ENCODE measurements at regions not wholly inside any gene's neighbourhood (a gene's known extent, or its start where the extent isn't known, plus 50 kb on each side); places are given as distances from the start of the nearest gene placed in this dataset.

DNA sequence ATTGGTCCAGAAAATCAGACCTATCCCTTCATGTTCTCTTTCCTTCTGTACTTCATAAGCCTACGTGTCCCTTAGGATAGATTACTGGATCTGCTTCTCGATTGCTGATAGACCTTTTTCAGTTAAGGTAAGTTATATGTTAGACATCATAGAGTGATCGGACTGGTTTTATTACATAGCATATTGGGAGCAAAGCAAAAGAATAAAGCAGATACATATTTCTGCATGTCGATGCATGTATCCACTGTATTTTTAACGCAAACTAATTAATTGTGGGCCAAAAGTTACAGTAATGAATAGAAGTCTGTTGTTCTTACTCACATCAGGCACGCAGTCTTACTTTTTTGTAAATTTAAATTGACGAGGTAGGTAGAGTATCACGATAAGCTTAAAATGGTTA, 106.4 kb downstream of the SLIT2 start:
- no peaks in the 10 kb centered on the region for H3K9me2 ChIP-seq (replicated peaks; ENCODE audit: insufficient read depth, low read length)
- no peak overlapping the region for H3K27ac ChIP-seq (ENCODE audit: low read depth, low read length)
- no peaks in the 10 kb centered on the region for H3K9me3 ChIP-seq (ENCODE audit: insufficient read depth, low read length)
- H2AFZ ChIP-seq (ENCODE audit: low read depth, low read length, severe bottlenecking) = no peak overlapping the region
- no peaks in the 10 kb centered on the region for H3K79me2 ChIP-seq (ENCODE audit: insufficient read depth, low read length)
- no peaks in the 10 kb centered on the region for H4K20me1 ChIP-seq (ENCODE audit: low read depth, low read length)
- no peaks in the 10 kb centered on the region for H3K36me3 ChIP-seq (ENCODE audit: low read length)
- TF ChIP-seq, protein P1, sequence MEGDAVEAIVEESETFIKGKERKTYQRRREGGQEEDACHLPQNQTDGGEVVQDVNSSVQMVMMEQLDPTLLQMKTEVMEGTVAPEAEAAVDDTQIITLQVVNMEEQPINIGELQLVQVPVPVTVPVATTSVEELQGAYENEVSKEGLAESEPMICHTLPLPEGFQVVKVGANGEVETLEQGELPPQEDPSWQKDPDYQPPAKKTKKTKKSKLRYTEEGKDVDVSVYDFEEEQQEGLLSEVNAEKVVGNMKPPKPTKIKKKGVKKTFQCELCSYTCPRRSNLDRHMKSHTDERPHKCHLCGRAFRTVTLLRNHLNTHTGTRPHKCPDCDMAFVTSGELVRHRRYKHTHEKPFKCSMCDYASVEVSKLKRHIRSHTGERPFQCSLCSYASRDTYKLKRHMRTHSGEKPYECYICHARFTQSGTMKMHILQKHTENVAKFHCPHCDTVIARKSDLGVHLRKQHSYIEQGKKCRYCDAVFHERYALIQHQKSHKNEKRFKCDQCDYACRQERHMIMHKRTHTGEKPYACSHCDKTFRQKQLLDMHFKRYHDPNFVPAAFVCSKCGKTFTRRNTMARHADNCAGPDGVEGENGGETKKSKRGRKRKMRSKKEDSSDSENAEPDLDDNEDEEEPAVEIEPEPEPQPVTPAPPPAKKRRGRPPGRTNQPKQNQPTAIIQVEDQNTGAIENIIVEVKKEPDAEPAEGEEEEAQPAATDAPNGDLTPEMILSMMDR (IDR thresholded peaks at IDR 0.05; ENCODE audit: insufficient read depth, low read length, poor library complexity, severe bottlenecking) = no peak
- no peak for TF ChIP-seq EZH2phosphoT487 (conservative IDR thresholded peaks at IDR 0.05; ENCODE audit: low read length)
- H3K4me3 ChIP-seq (ENCODE audit: insufficient read depth, low read length, poor library complexity, severe bottlenecking) = no peak overlapping the region
- no peaks in the 10 kb centered on the region; the same call in 1 of the 2 replicates for H3K27me3 ChIP-seq (ENCODE audit: low read length)
- H3K9ac ChIP-seq (ENCODE audit: low read length) = no peak overlapping the region
- H3F3A ChIP-seq (ENCODE audit: insufficient read depth) = no peaks in the 10 kb centered on the region
- no peak overlapping the region for H3K4me2 ChIP-seq (ENCODE audit: low read depth, low read length, poor library complexity, severe bottlenecking)

DNA sequence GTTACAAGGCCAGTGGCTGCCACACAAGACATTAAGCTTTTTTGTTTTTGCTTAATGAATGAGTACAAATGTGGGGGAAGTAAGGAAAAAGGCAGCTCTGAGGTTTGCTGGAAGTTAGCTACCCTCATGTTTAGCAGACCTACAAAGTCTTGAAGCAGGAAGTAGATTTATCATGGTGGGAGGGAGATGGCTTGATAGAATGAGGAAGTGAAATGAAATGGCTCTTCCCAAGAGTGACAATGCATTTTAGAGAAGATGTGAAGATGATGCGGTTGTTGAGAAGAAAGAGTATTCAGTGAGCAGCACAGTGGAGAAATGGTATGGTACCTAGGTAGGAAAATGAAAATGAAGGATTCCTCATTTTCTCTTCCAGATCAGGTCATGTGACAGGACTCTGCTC, 108.0 kb downstream of the SLIT2 start:
- Histone ChIP-seq H3K4me2 (ENCODE audit: low read depth, low read length, poor library complexity, severe bottlenecking) (no peak overlapping the region), H3K9ac (ENCODE audit: low read length) (no peak overlapping the region), H2AFZ (ENCODE audit: low read depth, low read length, severe bottlenecking) (peak overlapping the region; percentile 71), H3K4me3 (ENCODE audit: insufficient read depth, low read length, poor library complexity, severe bottlenecking) (no peak overlapping the region), H4K20me1 (ENCODE audit: low read depth, low read length) (no peaks in the 10 kb centered on the region), H3F3A (ENCODE audit: insufficient read depth) (no peaks in the 10 kb centered on the region), H3K9me2 (replicated peaks; ENCODE audit: insufficient read depth, low read length) (no peaks in the 10 kb centered on the region), H3K27me3 (ENCODE audit: low read length) (no peaks in the 10 kb centered on the region; the same call in 1 of the 2 replicates), H3K36me3 (ENCODE audit: low read length) (no peaks in the 10 kb centered on the region), H3K27ac (ENCODE audit: low read depth, low read length) (no peak overlapping the region), H3K79me2 (ENCODE audit: insufficient read depth, low read length) (no peaks in the 10 kb centered on the region), H3K9me3 (ENCODE audit: insufficient read depth, low read length) (no peaks in the 10 kb centered on the region)
- TF ChIP-seq, protein P1 (IDR thresholded peaks at IDR 0.05; ENCODE audit: insufficient read depth, low read length, poor library complexity, severe bottlenecking) = no peak
- no peak for TF ChIP-seq EZH2phosphoT487 (conservative IDR thresholded peaks at IDR 0.05; ENCODE audit: low read length)

DNA sequence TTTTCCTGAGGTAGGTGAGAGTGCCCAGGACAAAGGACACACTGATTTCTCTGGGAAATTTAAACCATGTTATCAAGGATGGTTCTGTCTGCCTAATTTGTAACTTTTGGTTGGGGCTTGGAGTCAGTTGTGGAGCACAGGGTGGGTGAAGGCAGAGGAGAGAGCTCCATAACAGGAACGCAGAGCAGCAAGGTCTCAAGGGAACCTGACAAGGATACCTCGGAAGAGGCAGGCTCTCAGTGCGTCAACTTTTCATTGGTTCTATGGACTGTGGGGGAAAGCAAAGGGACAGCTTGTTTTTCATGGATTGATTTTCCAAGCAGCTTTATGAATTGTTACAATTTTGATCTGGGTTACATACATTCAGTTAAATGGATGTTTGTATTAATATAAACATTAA, 110.4 kb downstream of the SLIT2 start:
- Histone ChIP-seq H3F3A (ENCODE audit: insufficient read depth) (no peaks in the 10 kb centered on the region), H3K9me3 (ENCODE audit: insufficient read depth, low read length) (no peaks in the 10 kb centered on the region), H3K79me2 (ENCODE audit: insufficient read depth, low read length) (no peaks in the 10 kb centered on the region), H3K9me2 (replicated peaks; ENCODE audit: insufficient read depth, low read length) (no peaks in the 10 kb centered on the region), H4K20me1 (ENCODE audit: low read depth, low read length) (no peaks in the 10 kb centered on the region), H3K9ac (ENCODE audit: low read length) (no peak overlapping the region), H3K36me3 (ENCODE audit: low read length) (no peaks in the 10 kb centered on the region), H3K4me2 (ENCODE audit: low read depth, low read length, poor library complexity, severe bottlenecking) (no peak overlapping the region), H2AFZ (ENCODE audit: low read depth, low read length, severe bottlenecking) (no peak overlapping the region), H3K27me3 (ENCODE audit: low read length) (no peaks in the 10 kb centered on the region), H3K27ac (ENCODE audit: low read depth, low read length) (no peak overlapping the region), H3K4me3 (ENCODE audit: insufficient read depth, low read length, poor library complexity, severe bottlenecking) (no peak overlapping the region)
- TF ChIP-seq, protein P1 (IDR thresholded peaks at IDR 0.05; ENCODE audit: insufficient read depth, low read length, poor library complexity, severe bottlenecking) = no peak
- no peak for TF ChIP-seq EZH2phosphoT487 (conservative IDR thresholded peaks at IDR 0.05; ENCODE audit: low read length)
